NCI-H1694 treated with DMSO at 0.1 percent for 48 hours (cell line): ENCODE measurements at regions not wholly inside any gene's neighbourhood (a gene's known extent, or its start where the extent isn't known, plus 50 kb on each side); places are given as distances from the start of the nearest gene placed in this dataset.
A peak's percentile ranks its signal among the peaks of the same experiment; 100 is the strongest.
"Not testable (repeated sequence)": the region's sequence is repeated elsewhere in the genome, so short reads cannot be mapped to it uniquely, and the experiment has no call there.

Experiments
- DNase-seq: peaks from one replicate; lab custom pipeline; 2025; lab: John Stamatoyannopoulos, UW

DNA sequence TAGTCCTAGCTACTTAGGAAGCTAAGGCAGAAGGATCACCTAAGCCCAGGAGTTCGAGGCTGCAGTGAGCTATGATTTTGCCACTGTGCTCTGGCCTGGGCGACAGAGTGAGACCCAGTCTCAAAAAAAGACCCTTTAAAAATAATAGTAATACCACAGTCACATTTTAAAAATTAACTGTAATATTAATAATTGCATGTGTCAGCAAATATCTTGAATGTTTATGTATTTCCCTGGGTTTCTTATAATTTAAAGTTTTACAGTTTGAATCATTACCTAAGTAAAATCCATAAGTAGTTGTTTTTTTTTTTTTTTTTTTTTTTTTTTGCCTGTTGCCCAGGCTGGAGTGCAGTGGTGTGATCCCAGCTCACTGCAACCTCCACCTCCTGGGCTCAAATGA is 69.2 kb downstream of the LYZL2 start:
- no peak for DNase-seq

- DNase-seq, result no peak
Observed at GRCh38 chr10:30559180-30559579, 70.4 kb downstream of the LYZL2 start.

GRCh38 chr10:30558411-30558810 is 71.1 kb downstream of the LYZL2 start:
- no peak for DNase-seq

GRCh38 chr10:30557884-30558283 is 71.7 kb downstream of the LYZL2 start:
- DNase-seq, result no peak

DNA sequence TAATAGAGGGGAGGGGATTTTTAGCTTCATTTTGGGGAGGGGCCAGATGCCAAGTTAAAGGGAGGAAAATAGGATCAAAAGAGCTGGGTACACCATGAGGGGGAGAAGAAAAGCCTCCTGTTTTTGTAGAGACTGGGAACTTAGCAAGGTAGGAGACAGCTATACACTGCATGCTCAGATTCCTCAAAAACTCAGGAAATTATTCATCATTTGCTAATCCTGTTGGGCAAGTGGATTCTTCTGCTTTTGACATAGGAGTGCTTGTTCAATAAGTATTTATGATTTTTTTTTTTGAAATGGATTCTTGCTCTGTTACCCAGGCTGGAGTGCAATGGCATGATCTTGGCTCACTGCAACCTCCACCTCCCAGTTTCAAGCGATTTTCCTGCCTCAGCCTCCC is 73.4 kb downstream of the LYZL2 start:
- DNase-seq, result no peak

DNA sequence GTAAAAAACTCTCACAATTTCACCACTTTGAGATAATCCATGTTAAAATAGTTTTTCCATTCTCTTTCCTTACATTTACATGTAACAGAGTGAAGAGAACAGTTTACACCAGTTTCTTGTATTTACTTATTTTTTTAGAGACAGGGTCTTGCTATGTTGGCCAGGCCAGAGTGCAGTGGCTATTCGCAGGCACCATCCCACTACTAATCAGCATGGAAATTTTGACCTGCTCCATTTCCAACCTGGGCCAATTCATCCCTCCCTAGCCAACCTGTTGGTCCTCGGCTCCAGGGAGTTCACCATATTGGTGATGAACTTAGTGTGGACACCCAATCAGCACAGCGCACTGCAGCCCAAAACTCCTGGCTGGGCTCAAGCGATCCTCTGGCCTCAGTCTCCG is 74.1 kb downstream of the LYZL2 start:
- DNase-seq, result no peak

DNA sequence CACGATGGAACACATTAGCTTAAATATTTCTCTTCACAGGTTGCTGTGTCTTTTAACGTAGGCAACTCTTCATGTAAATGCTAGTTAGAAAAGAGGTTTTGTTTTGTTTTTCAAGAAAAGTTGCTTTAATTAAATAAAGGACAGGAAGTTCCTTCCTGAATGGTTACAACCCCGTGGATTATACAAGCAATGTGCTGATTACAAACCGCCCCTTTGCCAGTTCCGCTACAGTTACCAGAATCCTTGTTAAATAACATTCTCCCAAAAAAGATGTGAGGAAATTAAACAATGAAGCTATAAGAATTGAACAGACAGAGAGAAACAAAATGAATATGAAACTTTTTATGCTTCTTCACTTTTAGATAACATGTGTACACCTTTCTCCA is 75.1 kb downstream of the LYZL2 start:
- no peak for DNase-seq

DNA sequence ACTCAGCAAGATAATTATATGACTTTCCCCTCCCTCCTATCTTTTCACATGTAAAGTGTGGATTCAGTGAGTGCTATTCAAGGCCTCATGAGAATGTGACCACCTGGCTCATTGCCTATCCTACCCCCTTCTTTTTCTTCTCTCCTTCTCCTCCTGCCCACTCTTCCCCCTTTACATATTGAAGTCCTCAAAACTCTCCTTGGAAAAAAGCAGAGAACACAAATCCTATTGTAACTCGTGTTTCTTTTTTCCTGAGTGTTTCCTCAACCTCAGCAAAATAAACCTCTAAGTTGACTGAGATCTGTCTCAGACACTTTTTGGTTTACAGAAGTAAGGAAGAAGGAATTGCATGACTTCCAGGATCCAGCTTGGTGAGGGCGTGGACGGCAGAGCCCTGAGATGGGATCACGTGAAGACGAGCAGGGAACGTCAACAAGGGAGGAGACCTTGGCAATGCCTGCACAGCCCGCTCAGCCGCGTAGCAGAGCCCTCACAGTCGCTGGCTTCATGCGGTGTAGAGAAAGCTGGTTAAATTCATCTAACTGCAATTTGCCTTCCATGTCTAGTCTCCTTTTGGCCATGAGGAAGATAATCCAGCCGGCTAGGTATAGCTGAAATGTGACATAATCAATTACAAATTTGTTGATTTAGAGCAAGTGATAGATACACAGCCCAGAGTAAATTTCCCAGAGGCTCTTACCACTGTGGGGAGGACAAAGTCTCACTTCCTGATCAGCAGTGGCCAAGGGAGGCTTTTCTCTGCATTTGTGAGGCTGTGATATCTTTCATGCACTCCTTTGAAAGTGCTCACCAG is 75.7 kb downstream of the LYZL2 start:
- DNase-seq, result no peak

DNA sequence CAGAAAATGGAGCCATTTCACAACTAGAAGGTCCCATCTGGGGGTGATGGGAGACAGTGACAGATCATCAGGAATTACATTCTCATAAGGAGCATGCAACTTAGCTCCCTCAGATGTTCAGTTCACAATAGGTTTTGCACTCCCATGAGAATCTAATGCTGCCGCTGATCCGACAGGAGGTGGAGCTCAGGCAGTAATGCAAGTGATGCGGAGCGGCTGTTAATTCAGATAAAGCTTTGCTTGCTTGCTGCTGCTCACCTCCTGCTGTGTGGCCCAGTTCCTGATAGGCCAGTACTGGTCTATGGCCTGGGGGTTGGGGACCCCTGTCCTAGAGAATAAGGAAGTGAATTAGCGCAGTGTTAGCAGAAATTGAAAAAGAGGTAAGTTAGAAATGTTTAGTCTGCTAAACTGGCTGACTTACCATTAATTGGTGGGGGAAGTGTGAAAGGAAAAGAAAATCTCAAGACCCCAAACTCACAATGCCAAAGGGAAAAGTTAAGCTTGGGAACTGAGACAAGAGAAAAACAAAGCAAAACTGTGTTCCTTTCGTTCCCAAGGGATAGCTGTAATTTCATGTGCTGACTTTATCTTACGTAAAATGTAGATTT is 76.4 kb downstream of the LYZL2 start:
- no peak for DNase-seq

GRCh38 chr10:30550967-30551815 is 78.4 kb downstream of the LYZL2 start:
- no peak for DNase-seq

GRCh38 chr10:30549134-30549687 is 80.3 kb downstream of the LYZL2 start:
- not testable (repeated sequence) for DNase-seq

DNA sequence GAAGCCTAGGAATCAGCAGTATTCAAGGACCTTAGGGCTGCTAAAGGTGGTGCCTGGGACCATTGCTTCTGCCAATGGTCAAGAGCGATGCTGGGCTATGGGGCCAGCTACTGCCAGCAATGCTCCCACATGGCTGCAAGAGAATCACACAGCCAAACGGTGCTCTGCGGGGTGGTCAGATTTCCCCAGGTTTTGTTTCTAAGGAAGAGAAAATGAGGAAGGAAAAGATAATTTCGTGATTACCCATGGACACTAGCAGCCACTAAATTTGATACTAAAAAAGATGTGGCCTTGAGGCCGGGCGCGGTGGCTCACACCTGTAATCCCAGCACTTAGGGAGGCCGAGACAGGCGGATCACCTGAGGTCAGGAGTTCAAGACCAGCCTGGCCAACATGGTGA is 83.0 kb downstream of the LYZL2 start:
- no peak for DNase-seq

- no peak for DNase-seq
Observed at GRCh38 chr10:30542895-30543288, 86.7 kb downstream of the LYZL2 start.

DNA sequence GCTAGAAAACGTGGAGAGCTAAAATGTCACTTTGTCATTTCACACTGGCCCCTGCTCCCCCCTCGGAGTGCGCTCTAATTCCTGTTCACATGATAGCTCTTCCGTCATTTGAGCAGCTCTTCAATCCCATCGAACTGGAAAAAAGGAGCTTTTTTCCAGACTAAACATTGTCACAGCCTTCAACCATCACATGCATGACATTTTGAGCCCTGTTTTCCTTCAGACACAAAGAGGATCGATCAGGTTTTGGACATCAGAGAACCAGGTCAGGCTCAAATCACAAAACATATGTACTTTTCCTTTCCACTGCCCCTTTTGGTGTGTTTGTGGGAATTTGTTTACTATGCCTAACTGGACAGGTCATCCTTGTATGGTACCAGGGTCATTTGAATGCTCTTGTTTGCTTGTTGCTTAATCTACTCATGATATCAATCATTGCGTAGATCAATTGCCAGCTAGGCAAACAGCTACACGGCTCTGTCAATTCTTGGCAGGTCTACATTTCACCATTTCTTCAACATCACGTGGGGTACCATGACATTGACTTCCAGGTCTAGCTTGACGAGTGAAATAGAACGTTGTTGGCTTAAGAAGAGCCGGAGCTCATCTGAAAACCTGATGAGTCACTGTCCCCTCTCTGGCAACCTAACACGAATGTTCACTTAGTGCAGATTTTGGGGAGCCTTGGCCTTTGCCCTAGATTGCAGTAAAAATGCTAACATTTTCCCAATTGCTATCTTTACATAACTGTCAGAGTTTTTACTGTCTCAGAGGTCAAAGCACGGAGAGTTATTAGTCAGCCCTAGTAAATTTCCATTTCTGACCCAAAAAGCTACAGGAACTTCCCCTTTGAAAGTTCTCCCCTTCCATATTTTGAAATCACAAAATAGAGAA is 87.3 kb downstream of the LYZL2 start:
- no peak for DNase-seq

GRCh38 chr10:30540276-30540675 is 89.3 kb downstream of the LYZL2 start:
- no peak for DNase-seq

- DNase-seq, result no peak
Observed at GRCh38 chr10:30538086-30538485, 91.5 kb downstream of the LYZL2 start.

GRCh38 chr10:30537586-30537985 is 92.0 kb downstream of the LYZL2 start:
- no peak for DNase-seq

- not testable (repeated sequence) for DNase-seq
Observed at GRCh38 chr10:30537158-30537557, 92.4 kb downstream of the LYZL2 start.

GRCh38 chr10:30536578-30536977 is 93.0 kb downstream of the LYZL2 start:
- DNase-seq, result no peak

- DNase-seq, result no peak
Observed at GRCh38 chr10:30535677-30536076, 93.9 kb downstream of the LYZL2 start.

DNA sequence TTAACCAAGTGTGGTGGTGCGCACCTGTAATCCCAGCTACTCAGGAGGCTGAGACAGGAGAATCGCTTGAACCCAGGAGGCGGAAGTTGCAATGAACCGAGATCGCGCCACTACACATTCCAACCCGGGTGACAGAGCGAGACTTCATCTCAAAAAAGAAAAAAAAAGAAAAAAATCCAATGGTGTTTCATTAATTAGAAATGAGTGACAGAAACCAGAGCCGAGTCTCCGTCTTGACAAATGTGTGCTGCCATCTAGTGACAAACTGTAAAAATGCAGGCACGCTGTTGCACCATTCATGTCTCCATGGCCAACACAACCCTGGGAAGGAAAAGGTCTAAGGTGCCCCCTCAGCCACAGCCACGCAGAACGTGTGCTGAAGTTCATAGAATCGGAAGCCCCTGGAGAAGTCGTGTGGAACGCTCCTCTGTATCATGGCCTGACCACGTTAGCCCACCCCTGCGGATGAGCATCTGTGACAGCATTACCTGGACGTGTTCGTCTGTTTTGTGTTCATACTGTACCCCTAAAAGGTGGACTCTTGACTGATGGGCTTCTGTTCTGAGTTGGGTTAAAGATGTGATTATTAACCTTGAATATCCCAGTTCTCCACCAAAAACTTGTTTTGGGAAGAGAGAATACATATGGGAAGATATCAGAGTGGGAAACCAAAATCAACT is 94.9 kb downstream of the LYZL2 start:
- peak; percentile 46 for DNase-seq
